HG03135 (cell line): ENCODE measurements at regions not wholly inside any gene's neighbourhood (a gene's known extent, or its start where the extent isn't known, plus 50 kb on each side); places are given as distances from the start of the nearest gene placed in this dataset.

Experiments used
- ATAC-seq: cut with Tn5 transposase; IDR thresholded peaks from one replicate; pipeline ENCODE4 v1.9.1; 2021; ENCODE audit warnings: mild to moderate bottlenecking, moderate library complexity; ENCODE audit not compliant: unreplicated experiment

GRCh38 chr15:77823736-77824135 is 191.0 kb upstream of the LINGO1 start:
- no peak for ATAC-seq

GRCh38 chr15:77822631-77823230 is 190.0 kb upstream of the LINGO1 start:
- ATAC-seq, result no peak

- ATAC-seq, result no peak
Measured at GRCh38 chr15:77821959-77822256, 189.2 kb upstream of the LINGO1 start.

GRCh38 chr15:77821188-77821958 is 188.7 kb upstream of the LINGO1 start:
- no peak for ATAC-seq

- ATAC-seq, result no peak
Measured at GRCh38 chr15:77819851-77820728, 187.4 kb upstream of the LINGO1 start.

DNA sequence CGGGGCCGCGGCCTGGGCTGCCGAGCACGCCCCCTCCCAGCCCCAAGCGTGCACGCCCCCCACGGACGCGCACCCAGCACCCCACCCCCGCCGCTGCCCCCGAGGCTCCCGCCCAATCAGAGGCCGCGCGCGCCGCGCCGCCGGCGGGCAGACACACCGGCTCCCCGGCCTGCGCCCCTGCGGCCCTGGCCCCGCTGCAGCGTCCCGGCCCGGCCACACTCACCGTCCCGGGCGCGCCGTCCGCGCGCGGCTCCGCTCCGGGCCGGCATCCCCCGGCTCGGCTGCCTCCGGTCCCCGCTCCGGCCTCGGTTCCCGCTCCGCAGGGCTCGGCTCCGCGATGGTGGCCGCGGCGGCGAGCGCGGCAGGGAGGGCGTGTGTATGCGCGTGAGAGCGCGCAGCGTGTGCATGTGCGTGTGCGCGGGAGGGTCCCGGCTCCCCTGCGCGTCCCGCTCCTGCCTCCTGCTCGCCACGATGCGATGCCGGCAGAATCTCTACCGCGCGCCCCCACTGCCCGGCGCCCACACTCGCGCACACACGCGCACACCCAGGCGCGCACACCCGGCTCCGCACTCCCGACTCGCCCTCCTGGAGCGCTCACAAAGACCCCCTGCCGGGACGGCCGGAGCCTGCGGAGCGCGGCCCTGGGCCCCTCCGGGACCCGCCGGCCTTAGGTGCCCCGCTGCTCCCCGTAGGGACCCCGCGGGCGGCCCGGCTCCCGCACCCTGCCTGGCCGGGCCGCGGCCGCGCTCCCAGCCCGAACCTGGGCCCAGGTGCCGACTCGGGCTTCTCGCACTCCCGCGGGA is 186.5 kb upstream of the LINGO1 start:
- no peak for ATAC-seq

- no peak for ATAC-seq
Measured at GRCh38 chr15:77818484-77819047, 185.9 kb upstream of the LINGO1 start.

DNA sequence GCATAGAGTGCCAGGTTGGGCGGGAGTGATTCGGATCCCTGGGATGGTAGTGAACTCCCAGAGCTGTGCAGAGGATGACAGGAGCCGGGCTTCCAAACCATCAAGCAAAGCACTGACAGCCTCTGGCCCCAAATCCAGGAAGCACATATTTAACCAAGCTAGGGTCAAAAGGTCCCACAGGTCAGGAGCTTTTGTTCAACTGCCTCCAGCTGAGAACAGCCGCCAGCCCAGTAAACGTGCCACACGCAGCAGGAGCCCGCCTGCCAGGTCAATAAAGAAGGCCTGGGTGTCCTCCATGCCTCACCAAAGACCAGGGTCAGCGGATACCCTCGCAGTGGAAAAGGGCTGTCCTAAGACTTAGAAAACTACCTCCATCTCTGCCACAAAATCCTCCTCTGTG is 184.7 kb upstream of the LINGO1 start:
- no peak for ATAC-seq

- no peak for ATAC-seq
Measured at GRCh38 chr15:77816983-77817382, 184.3 kb upstream of the LINGO1 start.

DNA sequence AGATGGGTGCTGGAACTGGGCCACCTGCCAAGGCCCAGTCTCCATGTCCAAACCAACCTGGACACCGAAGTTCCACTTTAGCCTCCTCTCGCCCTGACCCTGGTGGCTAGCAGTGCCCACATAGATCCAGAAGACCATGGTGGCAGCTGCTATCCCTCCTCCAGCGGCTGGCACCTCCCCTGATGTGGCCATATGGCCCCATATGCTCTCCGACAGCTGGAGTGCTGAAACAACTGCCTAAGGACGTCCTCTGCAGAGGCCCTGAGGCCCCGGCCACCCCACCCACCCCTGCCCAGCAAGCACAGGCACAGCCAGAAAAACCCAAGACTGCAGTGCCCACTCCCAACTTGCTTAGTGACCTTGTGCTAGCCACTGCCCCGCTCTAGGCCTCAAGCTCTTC is 182.3 kb upstream of the LINGO1 start:
- no peak for ATAC-seq

GRCh38 chr15:77812664-77813063 is 180.0 kb upstream of the LINGO1 start:
- ATAC-seq, result no peak

DNA sequence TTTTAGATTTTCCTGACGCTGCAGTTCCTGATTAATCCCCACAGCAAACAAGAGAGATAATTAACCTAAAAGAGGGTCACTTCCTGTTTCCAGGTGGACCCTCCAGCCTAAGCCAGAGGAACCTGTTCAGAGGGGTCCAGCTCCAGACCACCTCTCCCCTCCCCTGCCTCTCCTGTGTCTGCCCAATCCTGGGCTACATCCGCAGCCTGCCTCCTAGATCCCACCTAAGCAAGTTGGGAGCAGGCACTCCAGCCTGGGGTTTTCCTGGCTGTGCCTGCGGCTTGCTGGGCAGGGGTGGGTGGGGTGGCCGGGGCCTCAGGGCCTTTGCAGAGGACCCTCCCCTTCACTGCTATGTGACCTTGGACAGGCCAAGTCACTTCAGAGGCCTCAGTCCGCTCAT is 178.6 kb upstream of the LINGO1 start:
- ATAC-seq, result no peak

DNA sequence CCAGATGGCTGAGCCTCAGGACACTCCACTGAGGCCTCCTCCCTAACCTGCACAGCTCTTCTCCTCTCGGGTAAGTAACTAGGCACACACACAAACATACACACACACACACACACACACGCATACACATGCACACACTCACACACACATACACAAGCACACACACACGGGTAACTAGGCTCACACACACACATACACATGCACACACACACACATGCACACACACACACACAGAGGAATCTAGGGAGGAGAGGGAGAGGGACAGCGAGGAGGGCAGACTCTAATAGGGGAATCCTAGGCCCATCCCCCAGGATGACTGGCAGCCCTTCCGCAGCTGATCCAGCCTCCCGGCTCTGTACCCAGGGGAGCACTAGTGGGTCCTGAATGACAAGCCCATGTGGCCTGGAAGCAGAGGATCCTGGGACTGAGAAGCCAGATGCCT is 177.4 kb upstream of the LINGO1 start:
- no peak for ATAC-seq

DNA sequence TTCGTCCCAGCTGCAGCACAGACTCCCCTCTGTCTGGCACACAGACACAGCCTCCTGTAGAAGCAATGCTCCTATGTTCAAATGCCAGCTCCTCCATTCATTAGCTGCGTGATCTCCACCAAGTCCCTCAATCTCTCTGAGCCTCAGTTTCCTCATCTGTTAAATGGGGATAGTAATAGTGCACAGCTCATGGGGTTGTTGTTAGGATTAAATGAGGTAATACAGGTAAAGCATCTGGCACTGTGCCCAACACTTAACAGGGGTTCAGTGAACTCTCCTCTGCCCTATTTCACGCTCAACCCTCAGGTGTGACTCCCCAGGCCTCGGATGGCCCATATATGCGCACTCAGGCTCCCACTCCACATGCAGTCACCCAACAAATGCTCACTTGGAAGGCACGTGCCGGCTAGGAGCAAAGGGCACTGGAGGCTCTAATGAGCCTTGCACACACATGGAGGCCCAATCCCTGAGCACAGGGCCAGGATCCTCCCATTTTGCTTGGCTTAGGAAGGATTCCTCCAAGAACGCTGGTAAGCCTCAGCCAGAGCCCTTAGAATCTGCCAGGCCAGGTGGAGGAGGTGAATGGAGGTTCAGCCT is 176.0 kb upstream of the LINGO1 start:
- ATAC-seq, result no peak

DNA sequence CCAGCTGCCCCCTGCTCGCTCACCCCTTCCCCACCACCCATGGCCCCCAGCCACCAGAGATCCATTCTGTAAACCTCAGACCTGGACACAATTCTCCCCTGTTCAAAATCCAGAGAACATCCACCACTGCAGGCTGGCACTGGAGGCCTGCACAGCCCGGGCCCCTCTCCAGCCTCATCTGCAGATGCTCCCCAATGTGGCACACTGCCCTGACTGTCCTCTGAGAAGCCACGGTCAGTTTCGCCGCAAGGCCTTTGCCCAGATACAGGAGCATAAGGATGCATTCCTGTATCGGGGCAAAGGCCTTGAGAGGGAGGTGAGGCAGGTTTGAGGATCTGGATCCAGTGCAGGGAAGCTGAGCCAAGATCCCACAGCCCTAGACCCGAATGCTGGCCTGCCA is 175.4 kb upstream of the LINGO1 start:
- ATAC-seq, result no peak

DNA sequence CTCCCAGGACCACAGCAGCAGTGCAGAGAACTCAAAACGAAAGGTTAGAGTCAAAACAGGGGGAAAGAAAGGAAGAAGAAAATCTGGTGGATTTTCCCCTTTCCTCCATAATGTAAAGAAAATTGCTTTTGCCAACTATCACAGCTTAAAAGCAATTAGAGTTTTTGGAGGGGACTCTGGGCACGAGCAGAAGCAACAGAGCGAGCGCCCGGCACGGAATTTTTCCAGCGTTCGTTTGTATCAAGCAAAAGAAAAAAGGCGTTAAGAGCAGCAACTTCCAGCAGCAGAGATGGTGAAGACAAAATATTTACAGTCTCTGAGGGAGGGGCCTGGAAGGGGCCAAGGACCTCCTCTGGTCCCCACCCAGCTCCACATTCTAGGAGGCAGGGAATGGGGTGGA is 174.9 kb upstream of the LINGO1 start:
- ATAC-seq, result no peak

DNA sequence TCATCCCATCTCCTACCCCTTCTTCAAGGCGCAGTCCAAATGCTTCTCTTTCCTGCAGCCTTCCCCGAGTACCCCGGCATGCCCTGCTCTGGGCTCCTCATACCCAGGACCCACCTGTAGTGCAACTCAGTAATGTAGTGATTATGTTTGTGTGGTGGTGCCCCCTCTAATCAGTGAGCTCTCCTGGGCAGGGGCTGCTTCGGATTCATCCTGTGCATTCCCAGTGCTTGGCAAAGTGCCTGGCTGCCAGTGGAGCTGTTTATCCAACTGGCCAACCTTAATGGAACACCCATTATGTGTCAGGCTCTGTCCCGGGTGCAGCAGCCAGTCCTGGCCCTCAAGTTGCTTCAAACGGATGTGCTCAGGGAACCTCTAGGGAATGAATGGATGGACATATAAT is 174.4 kb upstream of the LINGO1 start:
- no peak for ATAC-seq

GRCh38 chr15:77804210-77804609 is 171.5 kb upstream of the LINGO1 start:
- ATAC-seq, result no peak

DNA sequence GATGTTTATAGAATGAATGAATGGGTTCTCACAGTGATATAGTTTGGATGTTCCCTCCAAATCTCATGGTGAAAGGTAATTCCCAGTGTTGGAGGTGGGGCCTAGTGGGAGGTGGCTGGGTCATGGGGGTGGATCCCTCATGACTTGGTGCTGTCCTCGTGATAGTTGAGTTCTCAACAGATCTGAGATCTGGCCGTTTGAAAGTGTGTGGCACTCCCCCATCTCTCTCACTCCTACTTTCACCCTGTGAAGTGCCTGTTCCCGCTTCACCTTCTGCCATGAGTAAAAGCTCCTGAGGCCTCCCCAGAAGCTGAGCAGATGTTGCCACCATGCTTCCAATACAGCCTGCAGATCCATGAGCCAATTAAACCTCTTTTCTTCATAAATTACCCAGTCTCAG is 170.8 kb upstream of the LINGO1 start:
- ATAC-seq, result no peak

DNA sequence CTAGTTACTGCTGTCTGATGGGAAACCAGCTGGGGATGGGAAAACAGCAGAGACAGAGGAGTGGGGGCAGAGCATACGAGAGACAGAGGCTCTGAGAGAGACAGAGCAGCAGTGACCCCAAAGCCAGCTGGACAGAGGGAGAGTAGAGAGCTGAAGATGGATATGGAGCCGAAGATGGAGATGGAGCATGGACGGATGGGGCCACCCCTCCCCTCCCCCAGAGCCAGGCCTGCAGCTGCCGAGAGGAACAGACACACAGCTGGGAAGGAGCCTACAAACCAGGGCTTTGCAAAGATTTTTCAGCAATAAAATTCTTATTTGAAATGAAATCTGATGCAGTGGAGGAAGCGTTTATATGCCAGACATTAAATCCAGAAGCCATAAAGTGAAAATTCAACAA is 167.6 kb upstream of the LINGO1 start:
- ATAC-seq, result no peak
